ENCODE measurements at regions not wholly inside any gene's neighbourhood (a gene's known extent, or its start where the extent isn't known, plus 50 kb on each side); places are given as distances from the start of the nearest gene placed in this dataset.

GRCh38 chr6:144588697-144589325 lies 303.7 kb downstream of the UTRN start (continued):
- TF ChIP-seq BATF2 (CRISPR knock-in tag; IDR thresholded peaks at IDR 0.05) (no peak), MATR3 (CRISPR knock-in tag; IDR thresholded peaks at IDR 0.05) (no peak), PRPF4 (IDR thresholded peaks at IDR 0.05; ENCODE audit: low read depth, low read length, poor library complexity, severe bottlenecking) (no peak), ZNF709 (CRISPR knock-in tag; IDR thresholded peaks at IDR 0.05) (no peak), ZNF280D (CRISPR knock-in tag; IDR thresholded peaks at IDR 0.05) (no peak), MZF1 (CRISPR knock-in tag; IDR thresholded peaks at IDR 0.05; ENCODE audit: borderline replicate concordance) (no peak)

GRCh38 chr6:144590532-144590931 lies 305.4 kb downstream of the UTRN start:
- ChIA-PET POLR2A (interaction anchor here (1.1 kb wide), 1 partner anchor 57 kb away, joined by 3 read pairs; no protein-coding TSS in a partner anchor), CTCF (ENCODE audit: low intra/inter-chr PET ratio, low total read pairs) (no interaction called here)
- Histone ChIP-seq H3K27ac (ENCODE audit: extremely low read length, insufficient read depth, low read length) (no peak overlapping the region), H3K27me3 (ENCODE audit: control insufficient read depth in 1 of 2, insufficient read depth in 2 of 2, low read length in 2 of 2) (no peaks in the 10 kb centered on the region), H3K79me2 (ENCODE audit: insufficient read depth, low read length) (no peaks in the 10 kb centered on the region), H2AFZ (ENCODE audit: low read length) (no peak overlapping the region), H3K36me3 (replicated peaks in 1 of 2; ENCODE audit: control insufficient read depth in 1 of 2, insufficient read depth in 2 of 2, low read length in 2 of 2) (peaks cover 21 to 32% of the 10 kb centered on the region in 2 experiments), H4K20me1 (ENCODE audit: insufficient read depth, low read length) (no peaks in the 10 kb centered on the region), H3K4me3 (replicated peaks in 1 of 3; ENCODE audit: insufficient read depth in 1 of 3, low read depth in 2 of 3, low read length in 3 of 3) (no peak overlapping the region), H3K9ac (ENCODE audit: insufficient read depth, low read depth, low read length) (no peak overlapping the region), H3K4me2 (ENCODE audit: low read depth, low read length) (no peak overlapping the region), H3K4me1 (ENCODE audit: insufficient read depth, low read length) (no peaks in the 10 kb centered on the region), H3K9me3 (ENCODE audit: low read length) (no peaks in the 10 kb centered on the region)
- TF ChIP-seq ZNF749 (CRISPR knock-in tag; IDR thresholded peaks at IDR 0.05; ENCODE audit: borderline replicate concordance) = no peak
- TF ChIP-seq ZNF605 (CRISPR knock-in tag; IDR thresholded peaks at IDR 0.05) = no peak
- no peak for TF ChIP-seq KLF13 (CRISPR knock-in tag; IDR thresholded peaks at IDR 0.05)
- no peak for TF ChIP-seq HINFP (CRISPR knock-in tag; IDR thresholded peaks at IDR 0.05; ENCODE audit: low read depth)
- no peak for TF ChIP-seq AHR (CRISPR knock-in tag; IDR thresholded peaks at IDR 0.05)
- TF ChIP-seq ZNF839 (CRISPR knock-in tag; IDR thresholded peaks at IDR 0.05; ENCODE audit: borderline replicate concordance) = no peak
- no peak for TF ChIP-seq ARNT (IDR thresholded peaks at IDR 0.05)
- FAIRE-seq = no peak
- WGBS (ENCODE audit: low lambda C conversion rate) = 82% methylated on average over 4 of the region's 4 CpGs
- in situ Hi-C loops (cut with HindIII; ENCODE audit: extremely low pct_ligation_motif_present, low pct_unique_long_range_greater_than_20kb) = no loop called here
- intact Hi-C loops (cut with micrococcal nuclease; ENCODE audit: unreplicated experiment) = no loop called here
- no peak for ATAC-seq
- no TSS peak for BruUV-seq (replicated peaks)
- no peak for DNase-seq (ENCODE audit: low spot score)

Measured in HepG2 (cell line).